ENCODE measurements at regions not wholly inside any gene's neighbourhood (a gene's known extent, or its start where the extent isn't known, plus 50 kb on each side); places are given as distances from the start of the nearest gene placed in this dataset.

GRCh38 chr13:64770743-64771142 lies 2459.4 kb downstream of the PCDH9 start:
- Histone ChIP-seq H3K27ac (ENCODE audit: low read depth in 1 of 2, low read length in 2 of 2) (no peak overlapping the region), H3K36me3 (ENCODE audit: control insufficient read depth in 4 of 4, insufficient read depth in 3 of 4, low read depth in 1 of 4, low read length in 3 of 4) (no peaks in the 10 kb centered on the region), H3K9me3 (ENCODE audit: control insufficient read depth in 4 of 4, low read length in 3 of 4) (no peaks in the 10 kb centered on the region), H3K27me3 (ENCODE audit: control insufficient read depth in 4 of 4, insufficient read depth in 4 of 4, low read length in 3 of 4) (no peaks in the 10 kb centered on the region), H3K4me1 (ENCODE audit: control insufficient read depth in 4 of 4, insufficient read depth in 4 of 4, low read length in 3 of 4) (no peaks in the 10 kb centered on the region), H3K9ac (ENCODE audit: low read depth in 1 of 2, low read length in 2 of 2) (no peak overlapping the region), H3K4me3 (ENCODE audit: low read depth in 1 of 3, low read length in 3 of 3) (no peak overlapping the region)
- no peak for DNase-seq (ENCODE audit: low spot score)
- 76% methylated on average over 4 of the region's 4 CpGs for WGBS
- TF ChIP-seq FOXA1 (IDR thresholded peaks at IDR 0.05) (no peak), YY1 (IDR thresholded peaks at IDR 0.05) (no peak), SP1 (IDR thresholded peaks at IDR 0.05) (no peak), TAF1 (conservative IDR thresholded peaks at IDR 0.05) (no peak), CTCF (IDR thresholded peaks at IDR 0.05; ENCODE audit: low read depth, low read length, missing input control) (no peak), FOXA2 (IDR thresholded peaks at IDR 0.05) (no peak), ZBTB33 (IDR thresholded peaks at IDR 0.05) (no peak), RAD21 (IDR thresholded peaks at IDR 0.05) (no peak)

- no peak for DNase-seq (ENCODE audit: low spot score)
- Histone ChIP-seq H3K4me1 (ENCODE audit: control insufficient read depth in 4 of 4, insufficient read depth in 4 of 4, low read length in 3 of 4) (no peaks in the 10 kb centered on the region), H3K9ac (ENCODE audit: low read depth in 1 of 2, low read length in 2 of 2) (no peak overlapping the region), H3K27ac (ENCODE audit: low read depth in 1 of 2, low read length in 2 of 2) (no peak overlapping the region), H3K27me3 (ENCODE audit: control insufficient read depth in 4 of 4, insufficient read depth in 4 of 4, low read length in 3 of 4) (no peaks in the 10 kb centered on the region), H3K36me3 (ENCODE audit: control insufficient read depth in 4 of 4, insufficient read depth in 3 of 4, low read depth in 1 of 4, low read length in 3 of 4) (no peaks in the 10 kb centered on the region), H3K4me3 (ENCODE audit: low read depth in 1 of 3, low read length in 3 of 3) (no peak overlapping the region), H3K9me3 (ENCODE audit: control insufficient read depth in 4 of 4, low read length in 3 of 4) (peaks cover 0 to 3% (median 0%) of the 10 kb centered on the region in 4 donors)
- TF ChIP-seq NR2F2 (IDR thresholded peaks at IDR 0.05): no peak
- TF ChIP-seq RXRA (IDR thresholded peaks at IDR 0.05): no peak
- TF ChIP-seq ZBTB33 (IDR thresholded peaks at IDR 0.05): no peak
- TF ChIP-seq ATF3 (IDR thresholded peaks at IDR 0.05): no peak
- TF ChIP-seq FOXA1 (IDR thresholded peaks at IDR 0.05): no peak
- TF ChIP-seq EGR1 (IDR thresholded peaks at IDR 0.05; ENCODE audit: low read depth in 2 of 2): no peak
- no peak for TF ChIP-seq CTCF (IDR thresholded peaks at IDR 0.05; ENCODE audit: low read depth, low read length, missing input control)
- no peak for TF ChIP-seq FOXA2 (IDR thresholded peaks at IDR 0.05)
- TF ChIP-seq HNF4A (conservative IDR thresholded peaks at IDR 0.05): no peak
- WGBS: 64% methylated on average over 2 of the region's 2 CpGs
Observed at GRCh38 chr13:64767054-64767453, 2463.1 kb downstream of the PCDH9 start.

Measured in liver (tissue), 8 donors.